HG02588 (cell line): ENCODE measurements at regions not wholly inside any gene's neighbourhood (a gene's known extent, or its start where the extent isn't known, plus 50 kb on each side); places are given as distances from the start of the nearest gene placed in this dataset.
"Not testable (repeated sequence)": the region's sequence is repeated elsewhere in the genome, so short reads cannot be mapped to it uniquely, and the experiment has no call there.

Experiments
- ATAC-seq: cut with Tn5 transposase; IDR thresholded peaks from one replicate; pipeline ENCODE4 v1.9.1; 2021; ENCODE audit warnings: mild to moderate bottlenecking, moderate library complexity; ENCODE audit not compliant: unreplicated experiment

DNA sequence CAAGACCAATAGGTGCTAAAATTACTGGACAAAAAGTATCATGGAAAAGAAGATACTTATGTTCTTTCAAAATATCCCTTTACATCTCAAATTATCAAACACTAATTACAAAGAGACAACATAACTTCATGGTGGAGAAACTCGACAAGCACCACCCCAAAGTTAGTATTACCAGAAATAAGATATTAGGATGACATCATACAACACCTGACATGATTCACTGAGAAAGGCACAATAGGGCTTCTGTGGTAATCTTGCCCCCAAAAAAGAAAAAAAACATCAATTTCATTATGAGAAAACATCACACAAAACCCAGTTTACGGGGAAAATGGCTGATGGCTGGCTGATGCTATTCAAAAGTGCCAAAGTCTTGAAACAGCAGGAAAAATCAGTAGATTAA lies 1781.7 kb upstream of the PCDH10 start:
- ATAC-seq = no peak

DNA sequence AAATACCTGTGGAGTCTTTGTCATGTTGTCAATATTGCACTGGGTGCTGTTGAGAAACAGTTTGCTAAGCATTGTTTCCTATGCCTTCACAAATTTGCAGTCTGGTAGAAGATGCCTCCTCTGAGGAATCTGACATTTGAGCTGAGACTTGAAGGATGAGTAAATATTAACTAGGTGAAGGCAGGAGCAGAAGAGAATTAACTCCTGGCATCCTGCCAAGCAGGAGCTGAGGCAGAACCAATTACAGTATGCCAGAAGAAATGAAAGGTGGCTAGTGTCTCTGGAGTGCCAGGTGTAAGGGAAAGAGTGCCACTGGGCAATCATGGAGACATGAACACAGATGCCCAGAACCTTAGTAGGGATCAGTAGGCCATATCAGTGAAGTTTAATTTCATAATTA lies 1778.2 kb upstream of the PCDH10 start:
- ATAC-seq = no peak

DNA sequence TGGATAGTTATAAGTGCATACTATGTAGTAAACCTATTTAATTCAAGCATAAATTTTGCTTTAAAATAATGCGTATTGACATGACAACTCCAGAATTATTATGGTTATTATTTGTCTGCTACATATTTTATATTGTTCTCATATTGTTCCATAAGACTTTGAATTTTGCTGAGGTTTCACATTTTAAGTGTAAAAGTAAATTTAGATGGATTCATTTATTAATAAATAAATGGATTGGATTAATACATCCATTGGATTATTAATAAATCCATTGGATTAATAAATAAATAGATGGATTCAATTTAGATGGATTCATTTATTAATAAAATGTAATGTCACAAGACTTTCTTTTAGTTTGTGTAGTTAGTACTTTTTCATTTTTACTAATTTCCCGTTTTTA lies 1768.0 kb upstream of the PCDH10 start:
- ATAC-seq = no peak

DNA sequence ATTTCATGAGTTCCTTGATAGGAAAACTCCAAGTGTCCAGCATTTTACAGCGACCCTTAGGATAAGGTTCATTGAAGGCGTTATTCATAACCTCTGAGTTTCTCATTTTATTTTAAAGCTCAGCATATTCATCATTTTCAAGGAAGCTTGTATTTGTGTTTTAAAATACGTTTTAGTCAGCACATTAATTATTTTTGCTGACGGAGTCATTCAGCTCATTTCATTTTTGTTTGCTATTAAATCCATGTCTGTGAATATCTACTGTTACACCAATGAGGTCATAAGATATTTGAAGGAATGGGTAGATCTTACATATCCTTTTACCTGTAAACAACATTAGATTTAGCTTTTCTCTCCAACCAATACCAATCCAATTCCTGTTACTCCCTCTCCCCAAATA lies 1766.3 kb upstream of the PCDH10 start:
- no peak for ATAC-seq

DNA sequence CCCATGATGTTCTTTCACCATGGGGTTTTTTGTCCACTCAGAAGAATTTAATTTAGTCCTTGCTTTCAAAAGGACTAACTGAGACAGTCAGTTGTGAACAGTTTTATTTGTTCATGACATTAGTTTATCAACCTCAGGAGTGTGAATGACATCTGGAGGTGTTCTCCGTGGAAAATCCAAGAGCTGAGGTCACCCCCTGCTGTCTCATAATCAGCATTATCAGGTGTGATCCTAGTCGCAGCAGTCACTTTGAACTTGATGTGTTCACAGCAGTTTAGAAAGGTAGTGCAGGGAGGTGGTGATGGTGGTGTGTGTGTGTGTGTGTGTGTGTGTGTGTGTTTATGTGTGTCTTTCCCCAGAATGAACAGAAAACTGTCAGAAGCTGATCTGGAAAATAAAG lies 1760.8 kb upstream of the PCDH10 start:
- no peak for ATAC-seq

DNA sequence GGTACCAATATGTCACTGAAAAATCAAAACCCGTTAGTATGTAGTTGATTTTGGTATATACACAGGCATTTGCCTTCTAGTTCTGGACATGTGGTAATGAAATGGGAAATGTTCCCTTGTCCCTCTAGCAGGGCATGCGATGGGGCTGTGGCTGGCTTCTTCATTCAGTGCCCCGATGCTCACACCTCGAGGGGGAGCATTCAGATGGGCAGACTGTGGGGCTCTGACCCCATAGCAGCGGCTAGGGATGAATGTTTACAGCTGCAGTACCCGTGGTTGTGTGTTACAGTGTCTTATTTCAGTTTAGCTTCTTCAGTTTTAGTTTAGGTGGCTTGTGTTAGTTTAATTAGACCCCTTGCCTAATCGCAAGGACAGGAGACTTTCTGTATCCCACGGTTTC lies 1741.0 kb upstream of the PCDH10 start:
- no peak for ATAC-seq

DNA sequence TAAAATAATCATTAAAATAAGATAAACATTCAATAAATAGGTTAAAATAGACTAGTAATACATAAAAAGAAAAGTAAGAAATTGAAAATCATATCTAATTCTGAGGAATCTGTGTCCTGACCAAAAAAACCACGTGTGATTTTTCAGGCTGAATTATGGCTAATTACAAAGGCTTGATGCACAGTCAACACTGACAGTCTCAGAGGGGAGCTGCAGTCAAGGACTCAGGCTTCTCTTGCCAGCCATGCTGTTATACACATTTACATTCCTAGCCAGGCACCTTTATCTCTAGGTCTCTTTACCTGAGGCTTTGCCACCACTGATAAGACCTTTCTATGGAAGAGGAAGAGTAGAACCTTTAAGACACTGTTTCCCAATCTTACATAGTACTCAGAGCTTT lies 1737.7 kb upstream of the PCDH10 start:
- ATAC-seq = no peak

DNA sequence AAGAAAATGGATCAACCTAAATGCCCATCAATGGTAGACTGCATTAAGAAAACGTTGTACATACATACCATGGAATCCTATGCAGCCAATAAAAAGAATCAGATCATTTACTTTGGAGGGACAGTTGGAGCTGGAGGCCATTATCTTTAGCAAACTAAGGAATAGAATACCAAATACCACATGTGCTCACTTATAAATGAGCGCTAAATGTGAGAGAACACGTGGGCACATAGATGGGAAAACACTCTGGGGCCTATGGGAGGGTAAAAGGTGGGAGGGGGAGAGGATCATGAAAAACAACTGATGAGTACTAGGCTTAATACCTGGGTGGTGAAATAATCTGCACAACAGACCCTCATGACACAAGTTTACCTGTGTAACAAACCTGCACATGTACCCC lies 1729.9 kb upstream of the PCDH10 start:
- ATAC-seq = no peak

DNA sequence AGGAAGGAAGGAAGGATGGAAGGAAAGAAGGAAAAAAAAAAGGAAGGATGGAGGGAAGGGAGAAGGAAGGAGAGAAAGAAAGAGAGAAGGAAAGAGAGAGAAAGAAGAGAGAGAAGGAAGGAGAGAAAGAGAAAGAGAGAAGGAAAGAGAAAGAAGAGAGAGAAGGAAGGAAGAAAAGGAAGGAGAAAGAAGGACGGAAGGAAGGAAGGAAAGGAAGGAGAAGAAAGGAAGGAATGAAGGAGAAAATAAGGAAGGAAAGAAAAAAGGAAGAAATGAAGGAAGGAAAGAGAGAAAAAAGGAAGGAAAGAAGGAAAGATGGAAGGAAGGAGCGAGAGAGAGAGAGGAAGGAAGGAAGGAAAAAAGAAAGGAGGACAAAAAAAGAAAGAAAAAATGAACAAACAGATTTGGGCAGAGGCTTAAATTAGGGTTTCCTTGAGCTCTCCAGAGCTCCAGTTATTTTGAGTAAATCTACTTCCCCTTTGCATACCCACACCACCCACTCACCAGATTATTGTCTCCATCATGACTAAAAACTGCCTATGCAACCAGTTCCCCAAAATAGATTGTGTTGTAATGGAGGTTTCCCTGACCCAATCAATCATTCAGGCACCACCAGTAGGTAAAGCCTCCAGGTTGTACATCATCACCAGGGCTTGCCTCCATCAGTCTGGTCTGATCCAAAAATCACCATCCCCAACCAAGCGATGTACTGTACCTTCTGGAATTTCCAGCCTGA lies 1722.9 kb upstream of the PCDH10 start:
- peak; percentile 70 for ATAC-seq

DNA sequence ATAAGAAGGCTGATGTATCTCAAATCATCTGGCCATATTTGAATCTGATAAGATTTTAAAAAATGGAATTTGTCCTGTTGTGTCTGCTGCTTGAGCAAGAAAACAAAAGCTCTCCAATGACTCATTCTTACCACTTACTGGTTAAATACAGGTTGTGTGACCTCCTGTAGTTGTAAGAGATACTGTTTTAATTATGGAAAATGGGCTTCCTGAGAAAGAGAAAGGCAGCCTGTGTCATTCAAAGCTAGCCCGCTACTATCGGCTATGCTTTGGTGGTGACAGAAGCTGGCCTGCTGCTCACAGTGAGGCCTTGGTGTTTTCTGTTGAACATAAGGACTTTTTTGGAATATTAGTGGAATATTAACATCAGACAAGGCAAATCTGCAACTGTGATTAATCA lies 1722.1 kb upstream of the PCDH10 start:
- ATAC-seq = no peak

DNA sequence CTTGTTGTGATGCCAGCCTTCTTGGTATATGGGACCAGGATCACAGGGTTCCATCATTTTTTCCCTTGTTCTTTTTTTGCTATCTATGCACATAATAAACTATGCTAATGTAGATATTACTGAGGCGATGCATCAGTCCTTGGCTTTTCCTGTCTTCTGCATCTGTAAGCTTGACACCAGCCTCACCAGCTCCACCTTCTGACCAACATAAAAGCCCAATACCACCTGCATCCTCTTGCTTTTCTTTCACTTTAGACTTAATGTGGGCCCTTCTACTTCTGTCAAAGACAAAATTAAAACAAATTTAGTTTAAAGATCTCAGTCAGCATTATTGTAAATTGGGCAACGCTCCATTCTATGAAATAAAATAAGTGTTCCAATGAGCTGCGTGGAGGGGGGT lies 1718.8 kb upstream of the PCDH10 start:
- ATAC-seq = no peak

DNA sequence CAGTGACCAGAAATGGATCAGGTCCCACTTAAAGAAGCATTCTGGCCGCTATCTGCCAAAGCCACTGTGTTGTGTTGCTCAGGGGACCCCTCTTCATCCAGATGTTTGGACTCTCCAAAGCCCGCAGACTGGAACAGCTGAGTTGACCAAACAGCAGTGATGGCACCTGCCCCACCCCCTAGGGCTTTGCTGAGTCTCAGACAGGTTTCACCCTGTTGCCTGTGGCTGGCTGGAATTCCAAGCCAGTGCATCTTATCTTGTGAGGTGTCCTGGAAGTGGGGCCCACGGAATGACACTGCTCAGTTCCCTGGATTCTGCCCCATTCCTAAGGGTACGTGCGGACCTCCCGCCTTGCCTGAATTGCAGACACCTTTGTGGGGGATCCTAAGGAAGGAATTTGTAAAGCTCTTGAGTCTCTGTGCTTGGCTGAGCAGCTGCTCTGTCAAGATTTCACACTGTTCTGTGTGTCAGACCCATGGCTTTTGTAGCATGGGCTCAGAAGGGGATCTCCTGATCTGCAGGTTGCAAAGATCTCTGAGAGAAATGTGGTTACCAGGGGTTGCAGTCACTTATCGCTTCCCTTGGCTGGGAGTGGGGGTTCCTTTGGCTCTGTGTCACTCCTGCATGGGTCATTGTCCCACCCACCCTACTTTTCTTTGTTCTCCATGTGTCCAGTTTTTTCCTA lies 1707.9 kb upstream of the PCDH10 start:
- no peak for ATAC-seq

DNA sequence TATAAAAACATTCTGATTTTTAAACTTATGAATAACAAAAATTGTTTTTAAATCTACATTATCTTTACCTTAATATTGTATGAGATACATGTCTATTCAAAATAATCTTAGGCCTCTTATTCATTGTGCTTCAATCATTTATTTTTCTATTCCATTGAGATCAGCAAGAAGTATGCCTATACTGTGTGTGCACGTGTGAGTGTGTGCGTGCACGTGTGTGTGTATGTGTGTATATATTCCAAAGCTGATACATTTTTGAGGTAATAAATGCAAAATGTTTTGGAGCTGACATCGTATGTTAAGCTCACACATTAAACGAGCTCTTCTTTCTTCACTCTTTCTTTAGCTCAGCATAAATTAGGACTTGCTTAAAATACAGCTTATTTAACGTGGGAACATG lies 1701.2 kb upstream of the PCDH10 start:
- no peak for ATAC-seq

DNA sequence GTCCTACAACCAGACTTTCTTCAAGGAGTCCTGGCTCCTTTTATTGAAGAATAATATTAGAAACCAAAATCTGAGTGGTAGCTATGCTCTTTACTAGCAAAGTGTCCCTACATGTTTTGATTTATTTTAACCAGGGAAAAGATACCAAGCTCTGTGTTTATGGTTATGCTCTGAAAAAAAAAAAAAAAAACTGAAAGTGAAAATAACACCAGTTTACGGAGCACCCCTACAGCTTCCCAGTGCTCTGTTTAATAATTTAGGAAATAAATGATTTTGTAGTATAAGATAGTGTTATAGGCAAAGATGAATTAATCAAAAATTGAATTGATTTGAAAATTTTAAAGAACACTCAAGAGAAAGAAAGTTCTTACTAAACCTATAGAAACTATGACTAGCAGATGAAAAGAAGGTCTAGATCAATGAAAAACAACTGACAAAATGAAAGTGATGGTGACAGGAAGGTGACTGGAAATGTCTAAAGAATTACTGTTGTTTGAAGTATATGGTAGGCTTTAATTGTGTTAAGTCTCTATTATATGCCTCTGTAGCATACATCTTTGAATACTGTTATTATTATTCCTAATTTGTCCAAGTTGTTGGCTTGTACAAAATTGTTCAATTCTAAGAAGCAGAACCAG lies 1698.4 kb upstream of the PCDH10 start:
- ATAC-seq = no peak

DNA sequence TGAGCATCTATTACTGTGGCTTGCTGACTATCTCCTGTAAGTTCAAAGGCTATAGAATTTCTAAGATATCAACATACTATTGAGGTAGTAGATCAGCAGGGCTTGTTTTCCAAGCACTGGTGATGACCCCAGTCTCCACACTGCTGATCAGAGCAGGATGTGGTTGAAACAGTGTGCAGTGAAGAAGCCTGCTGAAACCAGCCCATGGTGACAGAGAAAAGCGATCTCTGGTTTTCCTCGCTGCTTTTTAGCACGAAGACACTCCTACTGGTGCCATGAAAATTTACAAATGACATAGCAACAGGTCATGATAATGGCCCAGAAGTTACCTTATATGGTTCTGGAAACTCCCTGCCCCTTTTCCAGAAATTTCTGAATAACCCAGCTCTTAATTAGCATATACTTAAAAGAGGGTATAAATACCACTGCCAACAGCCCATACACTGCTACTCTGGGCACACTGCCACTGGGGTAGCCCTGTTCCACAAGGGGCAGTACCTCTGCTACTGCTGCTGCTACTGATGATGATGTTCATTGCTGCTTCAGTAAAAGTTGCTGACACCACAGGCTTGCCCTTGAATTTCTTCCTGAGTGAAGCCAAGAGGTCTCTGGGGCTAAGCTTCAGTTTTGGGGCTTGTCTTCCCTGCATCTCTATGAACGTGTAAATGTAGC lies 1689.5 kb upstream of the PCDH10 start:
- peak; percentile 79 for ATAC-seq

DNA sequence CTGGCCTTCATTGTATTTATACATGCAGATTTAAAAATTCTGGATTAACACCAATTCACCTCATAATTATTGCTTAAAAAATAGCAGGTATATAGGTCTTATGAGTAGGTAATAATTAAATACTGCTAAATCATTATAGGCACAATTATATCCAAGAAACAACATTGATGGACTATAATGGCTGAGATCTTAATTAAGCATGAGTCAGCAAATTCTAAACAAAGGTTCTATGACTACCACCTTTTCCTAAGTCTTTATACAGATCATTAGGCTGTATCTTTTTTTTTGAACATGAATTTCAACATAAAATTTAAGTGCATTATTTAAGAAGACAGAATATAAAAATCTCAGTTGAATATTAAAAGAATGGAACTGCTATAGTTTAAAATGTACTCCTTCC lies 1678.7 kb upstream of the PCDH10 start:
- no peak for ATAC-seq

DNA sequence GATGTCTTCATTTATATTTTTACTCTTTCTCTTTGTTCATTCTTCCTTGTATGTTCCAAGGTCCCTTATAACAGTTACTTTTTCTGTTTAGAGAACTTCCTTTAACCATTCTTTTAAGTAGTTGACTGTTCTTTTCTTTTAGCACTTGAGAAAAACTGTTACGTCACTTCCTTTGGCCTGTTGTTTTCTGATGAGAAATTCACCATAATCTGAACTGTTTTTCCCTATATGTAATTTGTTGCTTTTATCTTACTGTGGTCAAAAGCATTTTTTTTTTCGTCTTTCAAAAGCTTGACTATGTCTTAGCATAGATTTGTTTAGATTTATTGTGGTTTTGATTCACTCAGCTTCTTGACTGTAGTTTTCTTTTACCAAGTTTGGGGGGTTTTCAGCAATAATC lies 1660.3 kb upstream of the PCDH10 start:
- ATAC-seq = no peak

DNA sequence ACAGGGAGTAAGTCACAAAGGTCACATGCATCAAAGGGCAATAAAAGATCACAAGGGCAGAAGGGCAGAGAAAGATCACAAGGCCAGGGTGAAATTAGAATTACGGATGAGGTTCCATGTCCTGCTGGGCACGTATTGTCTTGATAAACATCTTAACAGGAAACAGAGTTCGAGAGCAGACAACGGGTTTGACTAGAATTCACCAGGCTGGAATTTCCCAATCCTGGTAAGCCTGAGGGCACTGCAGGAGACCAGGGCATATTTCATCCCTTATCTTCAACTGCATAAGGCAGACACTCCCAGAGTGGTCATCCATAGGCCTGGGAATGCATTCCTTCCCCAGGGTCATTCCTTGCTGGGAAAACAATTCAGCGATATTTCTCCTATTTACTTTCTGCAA lies 1652.9 kb upstream of the PCDH10 start:
- ATAC-seq = not testable (repeated sequence)

DNA sequence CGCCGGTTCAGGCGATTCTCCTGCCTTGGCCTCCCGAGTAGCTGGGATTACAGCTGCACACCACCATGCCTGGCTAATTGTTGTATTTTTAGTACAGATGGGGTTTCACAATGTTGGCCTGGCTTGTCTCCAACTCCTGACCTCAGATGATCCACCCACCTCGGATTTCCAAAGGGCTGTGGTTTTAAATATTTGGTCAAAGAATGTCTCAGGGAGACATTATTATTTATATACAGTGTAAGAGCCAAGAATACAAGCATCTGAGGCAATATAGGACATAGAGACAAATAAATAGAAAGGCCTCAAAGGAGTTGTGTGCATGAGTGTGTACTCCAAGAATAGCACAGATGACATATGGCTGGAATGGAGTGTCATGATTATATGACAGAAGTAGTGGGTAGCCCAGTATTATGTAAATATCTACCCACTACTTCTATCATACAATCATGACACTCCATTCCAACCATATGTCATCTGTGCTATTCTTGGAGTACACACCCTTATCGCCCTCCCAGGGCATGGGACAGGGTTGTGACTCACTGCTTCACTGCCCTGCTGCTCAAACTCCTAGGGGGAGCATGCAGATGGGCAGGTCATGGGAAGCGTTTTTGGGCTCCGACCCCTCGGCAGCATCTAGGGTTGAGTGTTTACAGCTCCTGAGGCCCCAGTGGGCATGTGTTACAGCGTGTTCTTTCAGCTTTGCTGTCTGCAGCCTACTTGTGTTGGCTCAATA lies 1649.8 kb upstream of the PCDH10 start:
- ATAC-seq = no peak

DNA sequence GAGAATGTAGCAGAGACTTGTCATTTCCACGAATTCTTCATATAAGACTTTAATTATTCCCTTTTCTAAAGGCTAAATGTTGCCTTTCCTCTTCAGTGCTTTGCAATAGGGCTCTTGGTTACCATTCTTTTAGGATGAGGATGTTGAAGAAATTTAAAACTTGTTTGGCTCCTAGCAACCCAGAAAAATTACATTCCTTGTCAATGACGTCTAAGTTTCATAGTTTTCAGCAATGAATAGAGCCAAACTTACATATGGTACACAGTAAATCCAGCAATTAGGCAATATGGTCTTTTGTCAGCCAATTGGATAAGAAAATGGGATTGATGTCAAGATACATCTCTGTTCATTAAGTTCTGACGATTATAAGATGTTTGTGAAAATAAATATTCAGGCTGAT lies 1639.6 kb upstream of the PCDH10 start:
- ATAC-seq = no peak

DNA sequence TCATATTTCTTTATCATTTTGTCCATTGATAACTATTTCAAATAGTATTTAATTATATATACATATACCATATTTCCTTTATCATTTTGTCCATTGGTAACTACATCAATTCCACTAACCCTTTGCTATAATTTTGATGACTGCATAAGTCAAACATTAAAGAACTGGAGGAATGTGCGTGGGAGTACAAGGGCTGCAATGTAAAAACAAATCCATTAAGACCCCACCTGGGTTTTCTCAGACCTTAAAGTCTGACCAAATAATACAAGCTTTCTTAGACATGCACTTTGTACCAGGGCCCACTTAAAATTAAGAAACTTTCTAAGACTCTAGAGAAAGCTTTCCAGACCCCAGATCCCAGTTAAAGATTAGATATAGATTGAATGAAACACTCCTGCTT lies 1622.4 kb upstream of the PCDH10 start:
- ATAC-seq = no peak
